ENCODE measurements at regions not wholly inside any gene's neighbourhood (a gene's known extent, or its start where the extent isn't known, plus 50 kb on each side); places are given as distances from the start of the nearest gene placed in this dataset.
"Not testable (repeated sequence)": the region's sequence is repeated elsewhere in the genome, so short reads cannot be mapped to it uniquely, and the experiment has no call there.

- DNase-seq (ENCODE audit: low spot score): no peak
These were observed 195.7 kb upstream of the CCNH start for GRCh38 chr5:87608385-87608784.

GRCh38 chr5:87605663-87606062, 192.9 kb upstream of the CCNH start:
- no peak for DNase-seq (ENCODE audit: low spot score)

GRCh38 chr5:87599778-87600177, 187.0 kb upstream of the CCNH start:
- no peak for DNase-seq (ENCODE audit: low spot score)

DNA sequence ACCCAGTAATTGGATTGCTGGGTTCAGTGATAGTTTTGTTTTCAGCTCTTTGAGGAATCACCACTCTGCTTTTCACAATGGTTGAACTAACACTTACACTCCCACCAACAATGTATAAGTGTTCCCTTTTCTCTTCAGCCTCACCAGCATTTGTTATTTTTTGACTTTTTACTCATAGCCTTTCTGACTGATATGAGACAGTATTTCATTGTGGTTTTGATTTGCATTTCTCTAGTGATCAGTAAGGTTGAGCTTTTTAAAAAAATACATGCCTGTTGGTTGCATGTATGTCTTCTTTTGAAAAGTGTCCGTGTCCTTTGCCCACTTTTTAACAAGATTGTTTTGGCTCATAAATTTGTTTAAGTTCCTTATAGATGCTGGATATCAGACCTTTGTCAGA, 185.7 kb upstream of the CCNH start:
- no peak for DNase-seq (ENCODE audit: low spot score)

- DNase-seq (ENCODE audit: low spot score): no peak
These were observed 181.8 kb upstream of the CCNH start for GRCh38 chr5:87594566-87594965.

GRCh38 chr5:87589587-87589986, 176.9 kb upstream of the CCNH start:
- DNase-seq (ENCODE audit: low spot score): no peak

GRCh38 chr5:87588316-87588715, 175.6 kb upstream of the CCNH start:
- no peak for DNase-seq (ENCODE audit: low spot score)

DNA sequence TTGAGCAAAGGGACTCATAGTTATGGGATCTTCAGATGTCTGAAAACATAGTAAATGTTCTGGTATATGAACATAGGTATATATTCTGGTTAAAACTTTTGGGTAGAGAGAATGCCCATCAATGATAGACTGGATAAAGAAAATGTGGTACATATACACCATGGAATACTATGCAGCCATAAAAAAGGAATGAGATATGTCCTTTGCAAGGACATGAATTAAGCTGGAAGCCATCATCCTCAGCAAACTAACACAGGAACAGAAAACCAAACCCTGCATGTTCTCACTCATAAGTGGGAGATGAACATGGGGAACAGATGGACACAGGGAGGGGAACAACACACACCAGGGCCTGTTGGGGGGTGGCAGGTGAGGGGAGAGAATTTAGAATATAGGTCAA, 171.0 kb upstream of the CCNH start:
- not testable (repeated sequence) for DNase-seq (ENCODE audit: low spot score)

GRCh38 chr5:87582149-87582548, 169.4 kb upstream of the CCNH start:
- no peak for DNase-seq (ENCODE audit: low spot score)

- DNase-seq (ENCODE audit: low spot score): no peak
These were observed 168.9 kb upstream of the CCNH start for GRCh38 chr5:87581661-87582060.

- DNase-seq (ENCODE audit: low spot score): no peak
These were observed 166.9 kb upstream of the CCNH start for GRCh38 chr5:87579678-87580077.

- no peak for DNase-seq (ENCODE audit: low spot score)
These were observed 164.1 kb upstream of the CCNH start for GRCh38 chr5:87576867-87577266.

DNA sequence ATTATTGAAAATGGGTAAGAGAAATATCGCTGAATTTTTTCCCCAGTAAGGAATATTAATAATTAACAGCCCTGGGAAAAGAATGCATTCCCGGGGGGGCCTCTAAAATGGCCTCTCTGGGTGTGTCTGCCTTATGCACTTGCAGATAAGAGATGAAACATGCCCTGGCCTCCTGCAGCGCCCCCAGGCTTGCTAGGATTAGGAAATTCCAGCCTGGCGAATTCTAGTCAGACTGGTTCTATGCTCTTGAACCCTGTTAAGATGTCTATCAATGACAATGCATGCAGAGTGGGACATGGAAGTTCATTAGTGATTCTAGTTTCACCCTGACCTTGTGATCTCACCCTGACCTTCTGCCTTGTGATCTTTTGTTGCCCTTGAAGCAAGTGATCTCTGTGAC, 163.6 kb upstream of the CCNH start:
- not testable (repeated sequence) for DNase-seq (ENCODE audit: low spot score)

DNA sequence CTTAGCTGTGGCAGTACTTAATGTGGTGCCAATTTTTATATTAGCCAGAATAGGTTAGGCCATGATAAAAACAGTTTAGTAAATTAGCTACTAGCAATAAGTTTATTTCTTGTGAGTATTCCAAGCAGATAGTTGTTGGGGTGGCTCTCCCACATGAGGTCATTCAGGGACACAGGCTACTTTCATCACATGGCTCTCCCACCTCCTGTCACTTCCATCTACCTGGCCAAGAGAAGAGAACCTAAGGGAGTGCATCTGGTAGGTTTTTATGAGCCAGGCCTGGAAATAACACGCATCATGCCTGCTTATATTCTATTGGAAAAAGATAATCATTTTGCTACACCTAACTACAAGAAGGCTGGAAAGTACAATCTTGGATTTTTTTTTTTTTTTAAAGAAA, 161.4 kb upstream of the CCNH start:
- DNase-seq (ENCODE audit: low spot score): no peak

GRCh38 chr5:87572611-87573010, 159.9 kb upstream of the CCNH start:
- no peak for DNase-seq (ENCODE audit: low spot score)

DNA sequence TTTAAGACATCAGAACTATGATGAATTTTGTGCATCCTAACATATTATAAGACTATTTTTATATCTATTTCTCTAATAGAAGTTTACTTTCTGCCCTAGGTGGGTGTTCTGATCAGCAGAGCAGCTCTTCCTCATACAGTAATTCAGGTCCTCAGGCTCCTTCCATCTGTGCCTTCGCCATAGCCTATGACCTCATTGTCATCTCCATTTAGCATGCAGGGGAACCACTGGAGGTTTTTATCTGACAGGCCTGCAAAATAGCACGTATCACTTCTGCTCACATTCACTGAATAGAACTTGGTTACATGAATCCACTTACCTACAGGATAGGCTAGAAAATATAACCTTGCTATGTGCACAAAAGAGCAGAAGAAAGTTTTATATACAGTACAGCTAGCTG, 159.4 kb upstream of the CCNH start:
- no peak for DNase-seq (ENCODE audit: low spot score)

DNA sequence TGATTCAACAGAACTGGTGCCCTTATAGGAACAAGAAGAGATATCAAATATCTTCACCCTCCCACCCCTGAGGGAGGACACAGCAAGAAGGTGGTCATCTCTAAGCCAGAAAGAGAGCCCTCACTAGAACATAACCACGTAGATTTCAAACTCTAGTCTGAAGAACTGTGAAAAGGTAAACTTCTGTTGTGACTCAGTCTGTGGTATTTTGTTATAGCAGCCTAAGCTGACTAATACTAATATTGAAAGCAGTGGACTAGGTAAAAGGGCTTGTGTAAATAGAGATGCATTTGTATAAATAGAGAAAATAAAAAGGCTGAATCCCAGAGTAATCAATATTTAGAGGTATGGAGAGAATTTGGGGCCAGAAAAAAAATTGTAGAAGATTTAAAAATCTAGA, 157.6 kb upstream of the CCNH start:
- no peak for DNase-seq (ENCODE audit: low spot score)

GRCh38 chr5:87562068-87562467, 149.3 kb upstream of the CCNH start:
- no peak for DNase-seq (ENCODE audit: low spot score)

GRCh38 chr5:87560528-87560927, 147.8 kb upstream of the CCNH start:
- no peak for DNase-seq (ENCODE audit: low spot score)

DNA sequence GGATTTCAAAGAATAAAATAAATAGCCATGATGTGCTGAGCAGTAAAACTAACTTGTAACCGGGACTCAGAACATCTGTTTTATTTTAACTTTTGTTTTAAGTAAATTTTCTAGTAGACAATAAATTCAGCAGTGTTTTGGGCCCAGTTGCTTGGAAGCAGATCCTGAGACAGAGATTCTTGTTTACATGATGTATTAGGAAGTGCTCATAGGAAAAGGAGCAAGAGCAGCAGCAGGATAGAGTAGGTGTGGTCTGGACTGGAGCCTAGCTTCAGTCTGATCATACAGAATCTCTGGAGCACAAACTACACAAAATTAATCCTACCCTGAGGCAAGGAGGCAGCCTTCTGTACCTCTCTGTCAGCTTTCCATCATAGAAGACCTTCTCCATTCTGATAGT, 139.2 kb upstream of the CCNH start:
- no peak for DNase-seq (ENCODE audit: low spot score)

DNA sequence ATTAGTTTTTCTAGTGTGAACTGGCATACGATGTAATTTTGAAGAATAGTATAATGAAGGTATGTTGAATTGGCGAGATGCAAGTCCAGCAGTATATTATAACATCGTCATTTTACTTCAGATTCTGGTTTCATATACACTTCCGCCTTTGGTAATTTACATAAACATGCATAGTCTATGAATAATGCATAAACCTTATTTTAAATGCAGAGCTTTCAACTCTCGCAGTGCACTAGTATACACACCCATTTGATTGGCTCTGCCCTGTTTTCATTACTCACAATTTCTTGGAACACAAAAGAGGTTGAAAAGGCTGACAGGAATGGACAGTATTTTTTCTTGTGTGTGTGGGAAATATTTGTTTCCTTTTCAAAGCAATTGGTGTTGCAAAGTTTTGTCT, 128.9 kb upstream of the CCNH start:
- DNase-seq (ENCODE audit: low spot score): no peak

- DNase-seq (ENCODE audit: low spot score): no peak
These were observed 128.3 kb upstream of the CCNH start for GRCh38 chr5:87541033-87541432.

- no peak for DNase-seq (ENCODE audit: low spot score)
These were observed 127.1 kb upstream of the CCNH start for GRCh38 chr5:87539839-87540238.

GRCh38 chr5:87536365-87536764, 123.6 kb upstream of the CCNH start:
- no peak for DNase-seq (ENCODE audit: low spot score)

GRCh38 chr5:87535706-87536105, 123.0 kb upstream of the CCNH start:
- DNase-seq (ENCODE audit: low spot score): no peak
